NB4 (cell line): ENCODE measurements at regions not wholly inside any gene's neighbourhood (a gene's known extent, or its start where the extent isn't known, plus 50 kb on each side); places are given as distances from the start of the nearest gene placed in this dataset.
"Not testable (repeated sequence)": the region's sequence is repeated elsewhere in the genome, so short reads cannot be mapped to it uniquely, and the experiment has no call there.

Experiments used
- DNase-seq: peaks from one replicate; pipeline ENCODE4 v3.0.0; 2010; ENCODE audit warnings: low read depth
- H3K4me3 ChIP-seq: one replicate; pipeline ENCODE4 v1.5.1; 2011; ENCODE audit warnings: mild to moderate bottlenecking, low read depth, low read length, moderate library complexity
- CTCF ChIP-seq: IDR thresholded peaks from one replicate; pipeline ENCODE4 v1.5.1; 2012; ENCODE audit warnings: low read depth, low read length
- MAX ChIP-seq: IDR thresholded peaks from 2 replicates; pipeline ENCODE4 v1.6.1; 2011; ENCODE audit warnings: low read depth, low read length
- MYC ChIP-seq: IDR thresholded peaks from 2 replicates; pipeline ENCODE4 v1.6.1; 2011; ENCODE audit warnings: low read depth, low read length
- POLR2A ChIP-seq: IDR thresholded peaks from 2 replicates; pipeline ENCODE4 v1.6.1; 2011; ENCODE audit warnings: mild to moderate bottlenecking; ENCODE audit not compliant: insufficient read length; ENCODE audit errors: extremely low read depth

GRCh38 chr1:185648858-185649589 is 85.2 kb upstream of the HMCN1 start:
- no peak for TF ChIP-seq POLR2A
- TF ChIP-seq CTCF, result no peak
- no peak for TF ChIP-seq MYC
- TF ChIP-seq MAX, result no peak
- no peak overlapping the region for H3K4me3 ChIP-seq
- DNase-seq, result no peak

GRCh38 chr1:185647597-185648267 is 86.5 kb upstream of the HMCN1 start:
- H3K4me3 ChIP-seq, DNase-seq: not testable (repeated sequence)

GRCh38 chr1:185646202-185646683 is 87.9 kb upstream of the HMCN1 start:
- H3K4me3 ChIP-seq, result no peak overlapping the region
- no peak for TF ChIP-seq POLR2A
- DNase-seq, result no peak

GRCh38 chr1:185645686-185646085 is 88.5 kb upstream of the HMCN1 start:
- TF ChIP-seq MAX, result no peak
- no peak for TF ChIP-seq POLR2A
- TF ChIP-seq CTCF, result no peak
- TF ChIP-seq MYC, result no peak
- no peak for DNase-seq
- no peak overlapping the region for H3K4me3 ChIP-seq

- no peak for TF ChIP-seq CTCF
- no peak for TF ChIP-seq MAX
- no peak for TF ChIP-seq POLR2A
- TF ChIP-seq MYC, result no peak
- no peak overlapping the region for H3K4me3 ChIP-seq
- DNase-seq, result no peak
These were observed 89.0 kb upstream of the HMCN1 start for GRCh38 chr1:185645162-185645640.

- no peak overlapping the region for H3K4me3 ChIP-seq
- no peak for TF ChIP-seq CTCF
- no peak for TF ChIP-seq POLR2A
- TF ChIP-seq MAX, result no peak
- TF ChIP-seq MYC, result no peak
- DNase-seq, result peak; percentile 11
These were observed 89.7 kb upstream of the HMCN1 start for GRCh38 chr1:185644531-185644930.
